HEK293T (cell line): ENCODE measurements at regions not wholly inside any gene's neighbourhood (a gene's known extent, or its start where the extent isn't known, plus 50 kb on each side); places are given as distances from the start of the nearest gene placed in this dataset.

Experiments
- CTCF ChIA-PET: fragments of 350-600 bp; formaldehyde crosslinking; extraction: SDS; loops from one replicate; lab custom pipeline; 2021; ENCODE audit warnings: antibody characterized with exemption, inconsistent platforms; lab: Yijun Ruan, JAX
- POLR2A ChIA-PET: fragments of 350-600 bp; formaldehyde crosslinking; extraction: SDS; loops from one replicate; lab custom pipeline; 2020; ENCODE audit warnings: antibody characterized with exemption, inconsistent platforms; lab: Yijun Ruan, JAX
- DNase-seq: peaks from one replicate; pipeline ENCODE4 v3.0.0; 2012; ENCODE audit warnings: mixed read lengths; ENCODE audit errors: extremely low spot score
- ARNT ChIP-seq: fragments of 450-650 bp; IDR thresholded peaks from 2 replicates; pipeline ENCODE4 v1.6.1; 2017; ENCODE audit warnings: mild to moderate bottlenecking
- BHLHE40 ChIP-seq: fragments of 450-650 bp; IDR thresholded peaks from 2 replicates; pipeline ENCODE4 v1.6.1; 2016; ENCODE audit warnings: mild to moderate bottlenecking, moderate library complexity, borderline replicate concordance
- CTBP1 ChIP-seq: fragments of 450-650 bp; IDR thresholded peaks from 2 replicates; pipeline ENCODE4 v1.6.1; 2016; ENCODE audit warnings: borderline replicate concordance
- ELF4 ChIP-seq: fragments of 450-650 bp; IDR thresholded peaks from 2 replicates; pipeline ENCODE4 v1.6.1; 2017; ENCODE audit warnings: antibody characterized with exemption
- FOXA1 ChIP-seq: fragments of 450-650 bp; IDR thresholded peaks from 2 replicates; pipeline ENCODE4 v1.6.1; 2016; ENCODE audit warnings: mild to moderate bottlenecking
- FOXK2 ChIP-seq: fragments of 450-650 bp; IDR thresholded peaks from 2 replicates; pipeline ENCODE4 v1.6.1; 2016; ENCODE audit warnings: mild to moderate bottlenecking
- FOXM1 ChIP-seq: fragments of 450-650 bp; IDR thresholded peaks from 2 replicates; pipeline ENCODE4 v1.6.1; 2017; ENCODE audit warnings: mild to moderate bottlenecking, borderline replicate concordance
- HDGF ChIP-seq: fragments of 450-650 bp; IDR thresholded peaks from 2 replicates; pipeline ENCODE4 v1.6.1; 2017; ENCODE audit warnings: antibody characterized with exemption, borderline replicate concordance
- L3MBTL2 ChIP-seq: fragments of 450-650 bp; conservative IDR thresholded peaks from 2 replicates; pipeline ENCODE4 v1.6.1; 2016; ENCODE audit warnings: mild to moderate bottlenecking
- LEF1 ChIP-seq: fragments of 450-650 bp; IDR thresholded peaks from 2 replicates; pipeline ENCODE4 v1.6.1; 2017; ENCODE audit warnings: mild to moderate bottlenecking, borderline replicate concordance
- NFRKB ChIP-seq: fragments of 450-650 bp; IDR thresholded peaks from 2 replicates; pipeline ENCODE4 v1.6.1; 2016; ENCODE audit warnings: mild to moderate bottlenecking, moderate library complexity
- PKNOX1 ChIP-seq: fragments of 450-650 bp; IDR thresholded peaks from 2 replicates; pipeline ENCODE4 v1.6.1; 2016
- SP1 ChIP-seq: fragments of 450-650 bp; IDR thresholded peaks from 2 replicates; pipeline ENCODE4 v1.6.1; 2017
- SUZ12 ChIP-seq: fragments of 450-650 bp; IDR thresholded peaks from 2 replicates; pipeline ENCODE4 v1.6.1; 2016; ENCODE audit warnings: mild to moderate bottlenecking
- TARDBP ChIP-seq: fragments of 450-650 bp; IDR thresholded peaks from 2 replicates; pipeline ENCODE4 v1.6.1; 2016
- ZNF384 ChIP-seq: fragments of 450-650 bp; IDR thresholded peaks from 2 replicates; pipeline ENCODE4 v1.6.1; 2016

- POLR2A ChIA-PET: no interaction called here
- CTCF ChIA-PET: no interaction called here
- no peak for TF ChIP-seq FOXM1
- TF ChIP-seq ZNF384: no peak
- no peak for TF ChIP-seq CTBP1
- TF ChIP-seq SUZ12: no peak
- no peak for TF ChIP-seq ELF4
- TF ChIP-seq NFRKB: no peak
- no peak for TF ChIP-seq FOXA1
- no peak for TF ChIP-seq LEF1
- TF ChIP-seq TARDBP: no peak
- no peak for TF ChIP-seq SP1
- TF ChIP-seq FOXK2: no peak
- no peak for TF ChIP-seq PKNOX1
- no peak for TF ChIP-seq HDGF
- no peak for TF ChIP-seq L3MBTL2
- no peak for TF ChIP-seq BHLHE40
- DNase-seq: no peak
Measured at GRCh38 chr13:33453936-33454335, 168.4 kb upstream of the STARD13 start.

DNA sequence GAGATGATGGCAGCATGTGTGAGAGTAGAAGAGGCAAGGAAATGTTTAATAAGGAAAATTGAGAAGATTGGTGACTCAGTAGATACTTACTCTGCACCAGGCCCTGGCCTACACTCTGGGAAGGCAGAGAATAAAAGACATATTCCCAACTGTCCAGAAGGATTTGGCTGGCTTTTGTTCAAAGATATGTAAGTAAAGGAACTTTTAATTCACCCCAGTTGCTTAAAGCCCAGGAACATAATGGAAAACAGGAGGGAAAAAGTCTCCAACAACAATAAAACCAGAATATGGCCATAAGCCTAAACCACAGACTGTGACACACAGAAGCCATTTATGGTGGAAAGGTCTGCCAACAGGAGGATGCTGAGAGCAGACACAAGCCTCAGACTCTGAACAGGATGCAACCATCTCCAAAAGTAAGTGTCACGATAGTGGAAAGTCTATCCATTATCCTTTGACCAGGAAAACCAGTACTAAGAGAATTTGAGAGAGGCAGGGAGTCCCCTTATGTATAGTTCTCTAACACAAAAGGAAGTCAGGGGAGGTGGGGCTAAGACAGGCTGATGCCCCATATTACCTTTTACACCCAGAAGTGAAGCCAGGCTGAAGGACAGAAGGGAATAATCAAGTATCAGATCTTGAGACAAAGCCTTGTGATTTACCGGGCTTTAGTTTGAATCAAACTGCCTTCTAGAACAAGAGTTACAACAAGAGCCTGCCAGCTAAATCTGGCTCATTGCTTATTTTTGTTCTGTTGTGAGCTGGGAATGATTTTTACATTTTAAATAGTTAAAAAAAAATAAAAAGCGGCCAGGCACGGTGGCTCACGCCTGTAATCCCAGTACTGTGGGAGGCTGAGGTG lies 169.5 kb upstream of the STARD13 start:
- no peak for DNase-seq
- no peak for TF ChIP-seq ZNF384
- no peak for TF ChIP-seq HDGF
- TF ChIP-seq LEF1: no peak
- no peak for TF ChIP-seq TARDBP
- TF ChIP-seq L3MBTL2: no peak
- POLR2A ChIA-PET: no interaction called here
- CTCF ChIA-PET: no interaction called here

DNA sequence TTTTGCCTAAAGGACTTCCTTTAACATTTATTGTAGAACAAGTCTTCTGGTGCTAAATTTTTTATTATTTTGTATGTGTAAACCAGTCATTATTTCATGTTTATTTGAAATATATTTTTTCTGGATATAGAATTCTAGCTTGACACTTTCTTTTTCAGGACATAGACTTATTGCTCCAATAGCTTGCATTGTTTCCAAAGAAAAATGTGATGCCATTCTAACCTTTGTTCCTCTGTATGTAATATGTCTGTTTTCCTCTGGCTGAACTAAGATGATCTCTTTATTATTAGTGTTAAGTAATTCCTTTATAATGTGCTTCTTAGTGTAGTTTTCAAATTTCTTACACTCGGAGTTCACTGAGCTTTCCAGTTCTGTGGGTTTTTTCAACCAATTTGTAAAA lies 174.1 kb upstream of the STARD13 start:
- no peak for DNase-seq
- TF ChIP-seq FOXA1 (no peak), SP1 (no peak), FOXK2 (no peak), HDGF (no peak), ELF4 (no peak), ARNT (no peak)
- ChIA-PET CTCF (no interaction called here), POLR2A (no interaction called here)

GRCh38 chr13:33462109-33462508 lies 176.6 kb upstream of the STARD13 start:
- ChIA-PET CTCF (interaction anchor here (0.7 kb wide), 1 partner anchor 16 kb away, joined by 3 read pairs; no protein-coding TSS in a partner anchor), POLR2A (no interaction called here)
- no peak for DNase-seq
- TF ChIP-seq ARNT: no peak

DNA sequence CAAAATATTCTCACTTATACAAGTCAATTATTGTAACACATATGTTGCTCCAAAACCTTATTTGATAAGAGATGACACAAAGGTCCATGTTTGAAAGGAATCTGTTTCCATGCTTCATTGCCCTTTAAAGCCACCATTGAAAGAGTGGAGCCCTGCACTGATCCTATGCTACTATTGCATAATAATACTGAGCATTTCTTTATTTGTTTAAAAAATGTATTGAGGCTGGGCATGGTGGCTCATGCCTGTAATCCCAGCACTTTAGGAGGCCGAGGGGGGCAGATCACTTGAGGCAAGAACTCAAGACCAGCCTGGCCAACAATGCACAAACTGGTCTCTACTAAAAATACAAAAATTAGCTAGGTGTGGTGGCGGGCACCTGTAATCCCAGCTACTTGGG lies 178.8 kb upstream of the STARD13 start:
- TF ChIP-seq NFRKB (no peak), FOXM1 (no peak), FOXK2 (no peak), PKNOX1 (no peak), ARNT (no peak), ZNF384 (no peak), BHLHE40 (no peak), HDGF (no peak), FOXA1 (no peak), ELF4 (no peak)
- no peak for DNase-seq
- ChIA-PET CTCF (no interaction called here), POLR2A (no interaction called here)

DNA sequence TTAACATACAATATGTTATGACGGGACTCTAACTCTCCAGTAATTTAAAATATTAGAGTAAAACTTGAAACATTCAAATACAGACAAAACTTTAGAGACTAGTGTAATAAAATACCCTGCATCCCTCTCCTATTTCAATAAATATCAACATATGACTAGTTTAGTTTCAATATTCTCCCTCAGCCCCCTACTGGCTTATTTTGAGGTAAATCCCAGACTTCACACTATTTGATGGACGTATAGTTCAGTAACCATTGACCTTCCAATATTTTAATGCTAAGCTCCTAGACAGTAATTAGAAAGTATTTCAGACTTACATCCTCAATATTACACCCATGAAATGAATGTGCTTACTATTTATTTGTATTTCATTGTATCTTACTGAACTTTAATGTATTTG lies 180.7 kb upstream of the STARD13 start:
- POLR2A ChIA-PET: no interaction called here
- DNase-seq: no peak
- CTCF ChIA-PET: no interaction called here

More for the DNA sequence above, 180.7 kb upstream of the STARD13 start:
- TF ChIP-seq L3MBTL2 (no peak), LEF1 (no peak), NFRKB (no peak), FOXK2 (no peak), HDGF (no peak), TARDBP (no peak), SP1 (no peak), FOXA1 (no peak), FOXM1 (no peak), BHLHE40 (no peak), SUZ12 (no peak), PKNOX1 (no peak), ELF4 (no peak), ARNT (no peak), ZNF384 (no peak), CTBP1 (no peak)
